ENCODE measurements at regions not wholly inside any gene's neighbourhood (a gene's known extent, or its start where the extent isn't known, plus 50 kb on each side); places are given as distances from the start of the nearest gene placed in this dataset.

- Mint-ChIP-seq H3K4me1 (ENCODE audit: low read depth) (no peaks in the 10 kb centered on the region), H3K27me3 (no peaks in the 10 kb centered on the region), H3K4me3 (no peak overlapping the region), H3K36me3 (no peaks in the 10 kb centered on the region), H3K27ac (no peak overlapping the region), H3K9me3 (ENCODE audit: low read depth) (no peaks in the 10 kb centered on the region)
These were observed 119.2 kb upstream of the PJA1 start for GRCh38 chrX:69284491-69284890.

- H3K9me3 Mint-ChIP-seq (ENCODE audit: low read depth) = no peaks in the 10 kb centered on the region
- H3K27me3 Mint-ChIP-seq = no peaks in the 10 kb centered on the region
- no peaks in the 10 kb centered on the region for H3K4me1 Mint-ChIP-seq (ENCODE audit: low read depth)
- H3K27ac Mint-ChIP-seq = no peak overlapping the region
- no peak overlapping the region for H3K4me3 Mint-ChIP-seq
- no peaks in the 10 kb centered on the region for H3K36me3 Mint-ChIP-seq
These were observed 117.8 kb upstream of the PJA1 start for GRCh38 chrX:69282893-69283690.

GRCh38 chrX:69280933-69281332 lies 115.7 kb upstream of the PJA1 start:
- no peaks in the 10 kb centered on the region for H3K36me3 Mint-ChIP-seq
- H3K4me1 Mint-ChIP-seq (ENCODE audit: low read depth) = no peaks in the 10 kb centered on the region
- no peak overlapping the region for H3K4me3 Mint-ChIP-seq
- no peaks in the 10 kb centered on the region for H3K9me3 Mint-ChIP-seq (ENCODE audit: low read depth)
- no peaks in the 10 kb centered on the region for H3K27me3 Mint-ChIP-seq
- no peak overlapping the region for H3K27ac Mint-ChIP-seq

GRCh38 chrX:69279234-69279633 lies 114.0 kb upstream of the PJA1 start:
- no peaks in the 10 kb centered on the region for H3K27me3 Mint-ChIP-seq
- H3K9me3 Mint-ChIP-seq (ENCODE audit: low read depth) = no peaks in the 10 kb centered on the region
- H3K36me3 Mint-ChIP-seq = no peaks in the 10 kb centered on the region
- H3K4me3 Mint-ChIP-seq = no peak overlapping the region
- H3K4me1 Mint-ChIP-seq (ENCODE audit: low read depth) = no peaks in the 10 kb centered on the region
- no peak overlapping the region for H3K27ac Mint-ChIP-seq

- H3K27me3 Mint-ChIP-seq = no peaks in the 10 kb centered on the region
- no peak overlapping the region for H3K27ac Mint-ChIP-seq
- no peak overlapping the region for H3K4me3 Mint-ChIP-seq
- H3K36me3 Mint-ChIP-seq = no peaks in the 10 kb centered on the region
- H3K9me3 Mint-ChIP-seq (ENCODE audit: low read depth) = no peaks in the 10 kb centered on the region
- no peaks in the 10 kb centered on the region for H3K4me1 Mint-ChIP-seq (ENCODE audit: low read depth)
These were observed 112.9 kb upstream of the PJA1 start for GRCh38 chrX:69278031-69278687.

GRCh38 chrX:69277369-69277990 lies 112.2 kb upstream of the PJA1 start:
- Mint-ChIP-seq H3K36me3 (no peaks in the 10 kb centered on the region), H3K27me3 (no peaks in the 10 kb centered on the region), H3K27ac (no peak overlapping the region), H3K9me3 (ENCODE audit: low read depth) (no peaks in the 10 kb centered on the region), H3K4me3 (no peak overlapping the region), H3K4me1 (ENCODE audit: low read depth) (no peaks in the 10 kb centered on the region)

GRCh38 chrX:69268611-69269010 lies 103.4 kb upstream of the PJA1 start:
- H3K4me1 Mint-ChIP-seq (ENCODE audit: low read depth) = no peaks in the 10 kb centered on the region
- H3K27ac Mint-ChIP-seq = no peak overlapping the region
- H3K27me3 Mint-ChIP-seq = no peaks in the 10 kb centered on the region
- no peaks in the 10 kb centered on the region for H3K9me3 Mint-ChIP-seq (ENCODE audit: low read depth)
- no peaks in the 10 kb centered on the region for H3K36me3 Mint-ChIP-seq
- no peak overlapping the region for H3K4me3 Mint-ChIP-seq

- Mint-ChIP-seq H3K4me3 (no peak overlapping the region), H3K4me1 (ENCODE audit: low read depth) (no peaks in the 10 kb centered on the region), H3K27me3 (peaks cover 1% of the 10 kb centered on the region), H3K9me3 (ENCODE audit: low read depth) (no peaks in the 10 kb centered on the region), H3K27ac (no peak overlapping the region), H3K36me3 (no peaks in the 10 kb centered on the region)
These were observed 98.9 kb upstream of the PJA1 start for GRCh38 chrX:69264158-69264581.

- H3K9me3 Mint-ChIP-seq (ENCODE audit: low read depth) = no peaks in the 10 kb centered on the region
- no peaks in the 10 kb centered on the region for H3K36me3 Mint-ChIP-seq
- H3K27me3 Mint-ChIP-seq = peaks cover 1% of the 10 kb centered on the region
- no peaks in the 10 kb centered on the region for H3K4me1 Mint-ChIP-seq (ENCODE audit: low read depth)
- H3K4me3 Mint-ChIP-seq = no peak overlapping the region
- H3K27ac Mint-ChIP-seq = no peak overlapping the region
These were observed 98.1 kb upstream of the PJA1 start for GRCh38 chrX:69263251-69263820.

GRCh38 chrX:69262036-69262936 lies 97.0 kb upstream of the PJA1 start:
- Mint-ChIP-seq H3K4me1 (ENCODE audit: low read depth) (no peaks in the 10 kb centered on the region), H3K36me3 (no peaks in the 10 kb centered on the region), H3K27ac (no peak overlapping the region), H3K27me3 (peaks cover 1% of the 10 kb centered on the region), H3K4me3 (no peak overlapping the region), H3K9me3 (ENCODE audit: low read depth) (no peaks in the 10 kb centered on the region)

GRCh38 chrX:69260169-69260568 lies 94.9 kb upstream of the PJA1 start:
- Mint-ChIP-seq H3K27me3 (peaks cover 1% of the 10 kb centered on the region), H3K4me3 (no peak overlapping the region), H3K9me3 (ENCODE audit: low read depth) (no peaks in the 10 kb centered on the region), H3K27ac (no peak overlapping the region), H3K4me1 (ENCODE audit: low read depth) (no peaks in the 10 kb centered on the region), H3K36me3 (no peaks in the 10 kb centered on the region)

GRCh38 chrX:69258893-69259292 lies 93.6 kb upstream of the PJA1 start:
- Mint-ChIP-seq H3K4me1 (ENCODE audit: low read depth) (no peaks in the 10 kb centered on the region), H3K4me3 (no peak overlapping the region), H3K9me3 (ENCODE audit: low read depth) (no peaks in the 10 kb centered on the region), H3K36me3 (no peaks in the 10 kb centered on the region), H3K27ac (no peak overlapping the region), H3K27me3 (peaks cover 1% of the 10 kb centered on the region)

GRCh38 chrX:69257499-69258127 lies 92.4 kb upstream of the PJA1 start:
- Mint-ChIP-seq H3K27ac (no peak overlapping the region), H3K27me3 (no peaks in the 10 kb centered on the region), H3K4me3 (no peak overlapping the region), H3K36me3 (no peaks in the 10 kb centered on the region), H3K9me3 (ENCODE audit: low read depth) (no peaks in the 10 kb centered on the region), H3K4me1 (ENCODE audit: low read depth) (no peaks in the 10 kb centered on the region)

GRCh38 chrX:69256291-69256565 lies 91.0 kb upstream of the PJA1 start:
- H3K9me3 Mint-ChIP-seq (ENCODE audit: low read depth) = no peaks in the 10 kb centered on the region
- H3K27me3 Mint-ChIP-seq = no peaks in the 10 kb centered on the region

More at GRCh38 chrX:69256291-69256565, 91.0 kb upstream of the PJA1 start:
- H3K27ac Mint-ChIP-seq = no peak overlapping the region
- H3K36me3 Mint-ChIP-seq = no peaks in the 10 kb centered on the region
- no peaks in the 10 kb centered on the region for H3K4me1 Mint-ChIP-seq (ENCODE audit: low read depth)
- H3K4me3 Mint-ChIP-seq = no peak overlapping the region

All from activated naive CD8-positive, alpha-beta T cell (primary cell).